ENCODE measurements at regions not wholly inside any gene's neighbourhood (a gene's known extent, or its start where the extent isn't known, plus 50 kb on each side); places are given as distances from the start of the nearest gene placed in this dataset.

DNA sequence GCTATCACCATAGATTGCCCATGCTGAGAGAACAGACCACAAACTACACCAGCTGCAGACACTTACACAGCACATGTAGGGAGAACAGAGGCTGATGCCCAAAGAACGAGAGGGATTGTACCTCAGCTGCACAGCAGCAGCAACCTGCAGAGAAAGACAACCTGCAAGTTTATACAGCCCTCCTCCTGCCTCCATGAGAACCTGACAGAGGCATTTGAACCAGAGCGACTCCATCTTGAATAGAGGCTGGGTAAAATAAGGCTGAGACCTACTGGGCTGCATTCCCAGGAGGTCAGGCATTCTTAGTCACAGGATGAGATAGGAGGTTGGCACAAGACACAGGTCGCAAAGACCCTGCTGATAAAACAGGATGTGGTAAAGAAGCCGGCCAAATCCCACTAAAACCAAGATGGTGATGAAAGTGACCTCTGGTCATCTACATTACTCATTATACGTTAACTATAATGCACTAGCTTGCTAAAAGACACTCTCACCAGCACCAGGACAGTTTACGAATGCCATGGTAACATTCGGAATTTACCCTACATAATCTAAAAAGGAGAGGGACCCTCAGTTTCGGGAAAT lies 262.4 kb upstream of the HMGA2 start:
- no peak for TF ChIP-seq RXRA (IDR thresholded peaks at IDR 0.05)
- Histone ChIP-seq H3K27me3 (ENCODE audit: control insufficient read depth in 4 of 4, insufficient read depth in 4 of 4, low read length in 3 of 4) (peaks cover 0 to 5% (median 0%) of the 10 kb centered on the region in 4 donors), H3K9ac (ENCODE audit: low read depth in 1 of 2, low read length in 2 of 2) (no peak overlapping the region), H3K9me3 (ENCODE audit: control insufficient read depth in 4 of 4, low read length in 3 of 4) (no peaks in the 10 kb centered on the region), H3K4me1 (ENCODE audit: control insufficient read depth in 4 of 4, insufficient read depth in 4 of 4, low read length in 3 of 4) (peaks cover 0 to 1% (median under 1%) of the 10 kb centered on the region in 4 donors), H3K4me3 (ENCODE audit: low read depth in 1 of 3, low read length in 3 of 3) (no peak overlapping the region), H3K27ac (ENCODE audit: low read depth in 1 of 2, low read length in 2 of 2) (no peak overlapping the region), H3K36me3 (ENCODE audit: control insufficient read depth in 4 of 4, insufficient read depth in 3 of 4, low read depth in 1 of 4, low read length in 3 of 4) (no peaks in the 10 kb centered on the region)
- WGBS: 81% methylated on average over 8 of the region's 8 CpGs
- no peak for DNase-seq (ENCODE audit: low spot score)

DNA sequence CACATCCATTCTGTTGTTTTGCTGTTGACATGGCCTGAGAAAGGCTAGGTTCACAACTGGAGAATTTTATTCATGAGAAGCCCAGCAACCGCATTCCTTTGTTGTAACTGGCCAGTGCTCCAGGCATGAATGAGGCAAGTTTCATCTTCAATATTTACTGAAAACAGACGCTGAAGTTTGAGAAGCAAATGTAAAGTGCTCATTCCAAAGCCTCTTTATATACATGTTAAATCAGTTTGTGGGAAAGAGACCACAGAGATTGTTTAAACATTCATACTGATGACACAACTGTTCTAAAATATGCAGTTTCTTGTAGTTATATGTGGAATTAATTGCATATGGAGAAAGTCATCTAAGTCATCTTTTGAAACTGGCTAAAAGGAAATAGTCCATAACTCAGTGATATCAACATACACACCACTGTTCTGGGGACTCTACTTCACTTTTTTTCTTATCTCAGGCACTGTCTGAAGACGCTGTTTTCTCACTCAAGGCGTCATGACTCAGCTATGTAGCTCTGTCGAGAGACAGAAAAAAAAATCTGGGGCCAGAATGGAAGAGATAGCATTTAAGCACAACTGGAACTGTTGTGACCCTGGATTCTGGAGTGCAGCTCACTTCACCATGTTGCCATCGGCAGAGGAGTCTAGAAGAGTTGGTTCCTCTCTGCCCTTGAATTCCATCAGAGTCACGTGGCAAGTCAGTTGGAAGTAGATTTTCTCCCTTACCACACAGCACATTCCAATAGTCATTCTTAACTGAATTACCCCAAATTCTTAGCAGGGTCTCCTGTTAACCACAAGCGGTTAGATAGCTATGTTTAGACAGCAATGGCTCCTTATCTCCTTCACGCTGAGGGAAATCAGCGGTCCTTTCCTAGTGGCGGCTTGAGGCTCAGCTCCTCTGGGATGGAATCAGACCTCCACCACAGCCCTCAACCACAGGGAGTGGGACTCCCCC lies 258.4 kb upstream of the HMGA2 start:
- H3K27ac ChIP-seq (ENCODE audit: low read depth in 1 of 2, low read length in 2 of 2): no peak overlapping the region
- no peak for TF ChIP-seq HNF4A (conservative IDR thresholded peaks at IDR 0.05)
- no peak for TF ChIP-seq TAF1 (conservative IDR thresholded peaks at IDR 0.05)
- no peak for TF ChIP-seq SP1 (IDR thresholded peaks at IDR 0.05)
- no peak for TF ChIP-seq GABPA (IDR thresholded peaks at IDR 0.05 in 1 of 2, conservative IDR thresholded peaks at IDR 0.05 in 1 of 2)
- no peak for TF ChIP-seq NR2F2 (IDR thresholded peaks at IDR 0.05)
- TF ChIP-seq, protein P1, sequence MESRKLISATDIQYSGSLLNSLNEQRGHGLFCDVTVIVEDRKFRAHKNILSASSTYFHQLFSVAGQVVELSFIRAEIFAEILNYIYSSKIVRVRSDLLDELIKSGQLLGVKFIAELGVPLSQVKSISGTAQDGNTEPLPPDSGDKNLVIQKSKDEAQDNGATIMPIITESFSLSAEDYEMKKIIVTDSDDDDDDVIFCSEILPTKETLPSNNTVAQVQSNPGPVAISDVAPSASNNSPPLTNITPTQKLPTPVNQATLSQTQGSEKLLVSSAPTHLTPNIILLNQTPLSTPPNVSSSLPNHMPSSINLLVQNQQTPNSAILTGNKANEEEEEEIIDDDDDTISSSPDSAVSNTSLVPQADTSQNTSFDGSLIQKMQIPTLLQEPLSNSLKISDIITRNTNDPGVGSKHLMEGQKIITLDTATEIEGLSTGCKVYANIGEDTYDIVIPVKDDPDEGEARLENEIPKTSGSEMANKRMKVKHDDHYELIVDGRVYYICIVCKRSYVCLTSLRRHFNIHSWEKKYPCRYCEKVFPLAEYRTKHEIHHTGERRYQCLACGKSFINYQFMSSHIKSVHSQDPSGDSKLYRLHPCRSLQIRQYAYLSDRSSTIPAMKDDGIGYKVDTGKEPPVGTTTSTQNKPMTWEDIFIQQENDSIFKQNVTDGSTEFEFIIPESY (IDR thresholded peaks at IDR 0.05): no peak
- no peak for TF ChIP-seq RAD21 (IDR thresholded peaks at IDR 0.05)
- TF ChIP-seq EGR1 (IDR thresholded peaks at IDR 0.05; ENCODE audit: low read depth in 2 of 2): no peak
- TF ChIP-seq HNF4G (IDR thresholded peaks at IDR 0.05): no peak
- no peak for TF ChIP-seq MAX (IDR thresholded peaks at IDR 0.05)
- no peaks in the 10 kb centered on the region for H3K36me3 ChIP-seq (ENCODE audit: control insufficient read depth in 4 of 4, insufficient read depth in 3 of 4, low read depth in 1 of 4, low read length in 3 of 4)
- no peaks in the 10 kb centered on the region for H3K9me3 ChIP-seq (ENCODE audit: control insufficient read depth in 4 of 4, low read length in 3 of 4)
- no peak for DNase-seq (ENCODE audit: low spot score)
- H3K9ac ChIP-seq (ENCODE audit: low read depth in 1 of 2, low read length in 2 of 2): no peak overlapping the region
- H3K4me3 ChIP-seq (ENCODE audit: low read depth in 1 of 3, low read length in 3 of 3): no peak overlapping the region
- H3K27me3 ChIP-seq (ENCODE audit: control insufficient read depth in 4 of 4, insufficient read depth in 4 of 4, low read length in 3 of 4): peaks cover 0 to 5% (median 0%) of the 10 kb centered on the region in 4 donors
- no peaks in the 10 kb centered on the region for H3K4me1 ChIP-seq (ENCODE audit: control insufficient read depth in 4 of 4, insufficient read depth in 4 of 4, low read length in 3 of 4)
- 32% methylated on average over 11 of the region's 11 CpGs for WGBS

DNA sequence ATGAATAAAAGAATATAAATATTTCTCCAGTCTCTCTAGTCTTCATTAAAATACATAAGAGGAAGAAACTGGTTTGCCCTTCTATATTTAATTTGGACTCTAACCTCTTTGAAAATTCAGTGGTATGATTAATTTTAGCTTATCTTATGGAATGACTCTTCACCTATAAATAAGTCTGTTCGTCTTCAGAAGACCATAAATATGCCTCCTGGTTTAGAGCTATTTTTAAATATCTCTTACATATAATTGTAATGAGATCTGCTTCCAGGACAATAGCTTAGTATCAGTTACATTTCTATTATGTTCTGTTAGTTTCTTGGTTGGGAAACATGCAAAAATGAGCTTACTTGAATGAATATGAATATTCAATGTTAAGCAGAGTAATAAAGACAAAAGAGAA lies 257.5 kb upstream of the HMGA2 start:
- no peaks in the 10 kb centered on the region for H3K36me3 ChIP-seq (ENCODE audit: control insufficient read depth in 4 of 4, insufficient read depth in 3 of 4, low read depth in 1 of 4, low read length in 3 of 4)
- H3K27me3 ChIP-seq (ENCODE audit: control insufficient read depth in 4 of 4, insufficient read depth in 4 of 4, low read length in 3 of 4): peaks cover 0 to 5% (median 0%) of the 10 kb centered on the region in 4 donors
- no peak overlapping the region for H3K9ac ChIP-seq (ENCODE audit: low read depth in 1 of 2, low read length in 2 of 2)
- no peak overlapping the region for H3K4me3 ChIP-seq (ENCODE audit: low read depth in 1 of 3, low read length in 3 of 3)
- WGBS: 31% methylated on average over 1 of the region's 1 CpG
- DNase-seq (ENCODE audit: low spot score): no peak
- no peaks in the 10 kb centered on the region for H3K9me3 ChIP-seq (ENCODE audit: control insufficient read depth in 4 of 4, low read length in 3 of 4)
- no peaks in the 10 kb centered on the region for H3K4me1 ChIP-seq (ENCODE audit: control insufficient read depth in 4 of 4, insufficient read depth in 4 of 4, low read length in 3 of 4)
- H3K27ac ChIP-seq (ENCODE audit: low read depth in 1 of 2, low read length in 2 of 2): no peak overlapping the region
- TF ChIP-seq SP1 (IDR thresholded peaks at IDR 0.05): no peak
- no peak for TF ChIP-seq HNF4G (IDR thresholded peaks at IDR 0.05)
- TF ChIP-seq, protein P2, sequence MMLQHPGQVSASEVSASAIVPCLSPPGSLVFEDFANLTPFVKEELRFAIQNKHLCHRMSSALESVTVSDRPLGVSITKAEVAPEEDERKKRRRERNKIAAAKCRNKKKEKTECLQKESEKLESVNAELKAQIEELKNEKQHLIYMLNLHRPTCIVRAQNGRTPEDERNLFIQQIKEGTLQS (IDR thresholded peaks at IDR 0.05): no peak
- TF ChIP-seq, protein P3, sequence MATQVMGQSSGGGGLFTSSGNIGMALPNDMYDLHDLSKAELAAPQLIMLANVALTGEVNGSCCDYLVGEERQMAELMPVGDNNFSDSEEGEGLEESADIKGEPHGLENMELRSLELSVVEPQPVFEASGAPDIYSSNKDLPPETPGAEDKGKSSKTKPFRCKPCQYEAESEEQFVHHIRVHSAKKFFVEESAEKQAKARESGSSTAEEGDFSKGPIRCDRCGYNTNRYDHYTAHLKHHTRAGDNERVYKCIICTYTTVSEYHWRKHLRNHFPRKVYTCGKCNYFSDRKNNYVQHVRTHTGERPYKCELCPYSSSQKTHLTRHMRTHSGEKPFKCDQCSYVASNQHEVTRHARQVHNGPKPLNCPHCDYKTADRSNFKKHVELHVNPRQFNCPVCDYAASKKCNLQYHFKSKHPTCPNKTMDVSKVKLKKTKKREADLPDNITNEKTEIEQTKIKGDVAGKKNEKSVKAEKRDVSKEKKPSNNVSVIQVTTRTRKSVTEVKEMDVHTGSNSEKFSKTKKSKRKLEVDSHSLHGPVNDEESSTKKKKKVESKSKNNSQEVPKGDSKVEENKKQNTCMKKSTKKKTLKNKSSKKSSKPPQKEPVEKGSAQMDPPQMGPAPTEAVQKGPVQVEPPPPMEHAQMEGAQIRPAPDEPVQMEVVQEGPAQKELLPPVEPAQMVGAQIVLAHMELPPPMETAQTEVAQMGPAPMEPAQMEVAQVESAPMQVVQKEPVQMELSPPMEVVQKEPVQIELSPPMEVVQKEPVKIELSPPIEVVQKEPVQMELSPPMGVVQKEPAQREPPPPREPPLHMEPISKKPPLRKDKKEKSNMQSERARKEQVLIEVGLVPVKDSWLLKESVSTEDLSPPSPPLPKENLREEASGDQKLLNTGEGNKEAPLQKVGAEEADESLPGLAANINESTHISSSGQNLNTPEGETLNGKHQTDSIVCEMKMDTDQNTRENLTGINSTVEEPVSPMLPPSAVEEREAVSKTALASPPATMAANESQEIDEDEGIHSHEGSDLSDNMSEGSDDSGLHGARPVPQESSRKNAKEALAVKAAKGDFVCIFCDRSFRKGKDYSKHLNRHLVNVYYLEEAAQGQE (IDR thresholded peaks at IDR 0.05): no peak
- TF ChIP-seq RAD21 (IDR thresholded peaks at IDR 0.05): no peak
- no peak for TF ChIP-seq HNF4A (conservative IDR thresholded peaks at IDR 0.05)
- TF ChIP-seq YY1 (IDR thresholded peaks at IDR 0.05): no peak
- TF ChIP-seq EGR1 (IDR thresholded peaks at IDR 0.05; ENCODE audit: low read depth in 2 of 2): no peak
- no peak for TF ChIP-seq NR2F2 (IDR thresholded peaks at IDR 0.05)
- no peak for TF ChIP-seq RXRA (IDR thresholded peaks at IDR 0.05)
- TF ChIP-seq, protein P4, sequence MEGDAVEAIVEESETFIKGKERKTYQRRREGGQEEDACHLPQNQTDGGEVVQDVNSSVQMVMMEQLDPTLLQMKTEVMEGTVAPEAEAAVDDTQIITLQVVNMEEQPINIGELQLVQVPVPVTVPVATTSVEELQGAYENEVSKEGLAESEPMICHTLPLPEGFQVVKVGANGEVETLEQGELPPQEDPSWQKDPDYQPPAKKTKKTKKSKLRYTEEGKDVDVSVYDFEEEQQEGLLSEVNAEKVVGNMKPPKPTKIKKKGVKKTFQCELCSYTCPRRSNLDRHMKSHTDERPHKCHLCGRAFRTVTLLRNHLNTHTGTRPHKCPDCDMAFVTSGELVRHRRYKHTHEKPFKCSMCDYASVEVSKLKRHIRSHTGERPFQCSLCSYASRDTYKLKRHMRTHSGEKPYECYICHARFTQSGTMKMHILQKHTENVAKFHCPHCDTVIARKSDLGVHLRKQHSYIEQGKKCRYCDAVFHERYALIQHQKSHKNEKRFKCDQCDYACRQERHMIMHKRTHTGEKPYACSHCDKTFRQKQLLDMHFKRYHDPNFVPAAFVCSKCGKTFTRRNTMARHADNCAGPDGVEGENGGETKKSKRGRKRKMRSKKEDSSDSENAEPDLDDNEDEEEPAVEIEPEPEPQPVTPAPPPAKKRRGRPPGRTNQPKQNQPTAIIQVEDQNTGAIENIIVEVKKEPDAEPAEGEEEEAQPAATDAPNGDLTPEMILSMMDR (IDR thresholded peaks at IDR 0.05; ENCODE audit: low read depth, low read length, missing input control): no peak
- TF ChIP-seq MAX (IDR thresholded peaks at IDR 0.05): no peak
- TF ChIP-seq TAF1 (conservative IDR thresholded peaks at IDR 0.05): no peak
- no peak for TF ChIP-seq JUND (IDR thresholded peaks at IDR 0.05)
- no peak for TF ChIP-seq GABPA (IDR thresholded peaks at IDR 0.05 in 1 of 2, conservative IDR thresholded peaks at IDR 0.05 in 1 of 2)

All from liver (tissue), 8 donors.